ENCODE measurements at regions not wholly inside any gene's neighbourhood (a gene's known extent, or its start where the extent isn't known, plus 50 kb on each side); places are given as distances from the start of the nearest gene placed in this dataset.

GRCh38 chr3:101931081-101931480 is 81.8 kb downstream of the NFKBIZ start (continued):
- TF ChIP-seq GABPA (IDR thresholded peaks at IDR 0.05; ENCODE audit: low read depth) = no peak
- no peak for TF ChIP-seq NRF1 (conservative IDR thresholded peaks at IDR 0.05; ENCODE audit: low read depth, low read length)
- no peak for TF ChIP-seq ASH2L (IDR thresholded peaks at IDR 0.05; ENCODE audit: borderline replicate concordance, low read depth)
- TF ChIP-seq MAX (IDR thresholded peaks at IDR 0.05; ENCODE audit: low read depth, low read length) = no peak
- no peak for TF ChIP-seq STAT3 (IDR thresholded peaks at IDR 0.05; ENCODE audit: low read depth, low read length)
- no peak for TF ChIP-seq ETV6 (conservative IDR thresholded peaks at IDR 0.05 in 1 of 2, IDR thresholded peaks at IDR 0.05 in 1 of 2; ENCODE audit: borderline replicate concordance in 1 of 2, low read depth in 1 of 2)
- no peak for TF ChIP-seq RBBP5 (conservative IDR thresholded peaks at IDR 0.05)
- no peak for TF ChIP-seq RUNX3 (IDR thresholded peaks at IDR 0.05; ENCODE audit: low read length)
- no peak for TF ChIP-seq ZNF384 (IDR thresholded peaks at IDR 0.05; ENCODE audit: borderline replicate concordance, low read depth, low read length)

DNA sequence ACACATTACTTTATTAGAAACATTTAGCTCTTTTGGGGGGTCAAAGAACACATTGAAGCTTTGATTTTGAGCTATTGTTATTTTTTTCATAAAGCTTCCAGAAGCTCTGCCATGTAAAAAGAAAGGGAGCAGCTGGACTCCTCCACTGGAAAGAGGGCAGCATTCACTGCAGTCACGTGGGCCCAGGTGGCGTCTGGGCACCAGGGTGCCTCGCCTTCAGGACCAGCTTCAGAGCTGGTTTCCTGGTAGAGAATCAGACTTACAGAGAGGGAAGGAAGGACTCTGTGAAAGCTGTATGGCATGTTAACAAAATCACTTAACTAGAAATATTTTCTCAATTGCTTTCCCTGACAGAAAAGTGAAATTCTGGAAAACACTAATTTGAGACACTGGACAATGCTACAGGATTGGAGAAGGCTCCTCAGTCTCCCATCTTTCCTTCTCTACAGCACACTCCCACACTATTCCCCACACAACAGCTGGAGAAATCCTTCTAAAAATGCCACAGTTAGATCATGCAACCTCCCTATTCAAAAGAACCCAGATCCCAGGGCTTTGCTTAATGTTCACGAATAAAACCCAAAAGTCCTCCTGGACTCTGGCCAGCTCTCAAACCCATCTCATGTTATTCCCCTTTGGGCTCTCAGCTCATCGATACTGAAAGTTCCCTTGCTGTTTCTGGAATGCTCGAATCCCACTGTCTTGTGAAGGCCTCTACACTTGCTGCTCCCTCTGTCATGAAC is 83.2 kb downstream of the NFKBIZ start:
- in situ Hi-C loops (cut with MboI) = no loop called here
- Histone ChIP-seq H3K4me3 (no peak overlapping the region), H2AFZ (ENCODE audit: control insufficient read depth, low read depth, low read length) (no peak overlapping the region), H3K9ac (ENCODE audit: control insufficient read depth, insufficient read depth, low read length) (no peak overlapping the region), H3K4me2 (ENCODE audit: control insufficient read depth, insufficient read depth) (no peak overlapping the region), H3K27ac (ENCODE audit: control insufficient read depth, insufficient read depth) (no peak overlapping the region), H3K36me3 (ENCODE audit: control insufficient read depth in 2 of 2, insufficient read depth in 2 of 2, low read length in 1 of 2) (no peaks in the 10 kb centered on the region), H3K27me3 (replicated peaks in 1 of 2; ENCODE audit: control insufficient read depth in 2 of 2, insufficient read depth in 2 of 2, low read length in 1 of 2) (no peaks in the 10 kb centered on the region), H3K79me2 (ENCODE audit: control insufficient read depth, insufficient read depth, low read length) (no peaks in the 10 kb centered on the region), H4K20me1 (ENCODE audit: control insufficient read depth, insufficient read depth) (no peaks in the 10 kb centered on the region), H3K9me3 (replicated peaks; ENCODE audit: control insufficient read depth, insufficient read depth, low read length) (no peaks in the 10 kb centered on the region), H3K4me1 (ENCODE audit: control insufficient read depth, insufficient read depth, low read length) (peaks cover 14% of the 10 kb centered on the region)
- CTCF ChIA-PET = interaction anchor here (0.7 to 2.5 kb wide), 12 partner anchors 9 to 297 kb away, joined by 3 to 11 read pairs (median 4); no protein-coding TSS in a partner anchor
- TF ChIP-seq NFXL1 (IDR thresholded peaks at IDR 0.05; ENCODE audit: borderline replicate concordance) (no peak), RELA (IDR thresholded peaks at IDR 0.05; ENCODE audit: borderline replicate concordance, partially characterized antibody) (no peak), RAD51 (IDR thresholded peaks at IDR 0.05) (no peak), NFIC (IDR thresholded peaks at IDR 0.05; ENCODE audit: low read depth, low read length) (no peak), FOS (IDR thresholded peaks at IDR 0.05; ENCODE audit: borderline replicate concordance, extremely low read depth, insufficient read length) (no peak), SMAD1 (IDR thresholded peaks at IDR 0.05; ENCODE audit: low read depth, partially characterized antibody) (no peak), HCFC1 (IDR thresholded peaks at IDR 0.05; ENCODE audit: low read length) (no peak)
- TF ChIP-seq, protein P1, sequence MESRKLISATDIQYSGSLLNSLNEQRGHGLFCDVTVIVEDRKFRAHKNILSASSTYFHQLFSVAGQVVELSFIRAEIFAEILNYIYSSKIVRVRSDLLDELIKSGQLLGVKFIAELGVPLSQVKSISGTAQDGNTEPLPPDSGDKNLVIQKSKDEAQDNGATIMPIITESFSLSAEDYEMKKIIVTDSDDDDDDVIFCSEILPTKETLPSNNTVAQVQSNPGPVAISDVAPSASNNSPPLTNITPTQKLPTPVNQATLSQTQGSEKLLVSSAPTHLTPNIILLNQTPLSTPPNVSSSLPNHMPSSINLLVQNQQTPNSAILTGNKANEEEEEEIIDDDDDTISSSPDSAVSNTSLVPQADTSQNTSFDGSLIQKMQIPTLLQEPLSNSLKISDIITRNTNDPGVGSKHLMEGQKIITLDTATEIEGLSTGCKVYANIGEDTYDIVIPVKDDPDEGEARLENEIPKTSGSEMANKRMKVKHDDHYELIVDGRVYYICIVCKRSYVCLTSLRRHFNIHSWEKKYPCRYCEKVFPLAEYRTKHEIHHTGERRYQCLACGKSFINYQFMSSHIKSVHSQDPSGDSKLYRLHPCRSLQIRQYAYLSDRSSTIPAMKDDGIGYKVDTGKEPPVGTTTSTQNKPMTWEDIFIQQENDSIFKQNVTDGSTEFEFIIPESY (IDR thresholded peaks at IDR 0.05) = no peak
- no TSS peak for BruUV-seq (replicated peaks)
- intact Hi-C loops (cut with micrococcal nuclease; ENCODE audit: unreplicated experiment) = no loop called here
- POLR2A ChIA-PET = interaction anchor here (0.7 to 2.1 kb wide), 6 partner anchors 31 to 102 kb away, joined by 3 to 11 read pairs (median 6); no protein-coding TSS in a partner anchor
- FAIRE-seq (no peak), ATAC-seq (no peak), DNase-seq (ENCODE audit: low read depth, low spot score) (no peak)
- RAD21 ChIA-PET (ENCODE audit: unreplicated experiment) = interaction anchor here (0.7 to 2.9 kb wide), 14 partner anchors 11 to 297 kb away, joined by 3 to 9 read pairs (median 4); no protein-coding TSS in a partner anchor
- 92% methylated on average over 6 of the region's 6 CpGs for WGBS (ENCODE audit: insufficient coverage, insufficient replicate concordance, low lambda C conversion rate, missing lambda C conversion rate)
- SMC1A ChIA-PET (ENCODE audit: uncharacterized antibody, unreplicated experiment) = interaction anchor here (0.6 to 3.5 kb wide), 28 partner anchors 8 to 292 kb away, joined by 3 to 23 read pairs (median 4); partner anchors contain the start of gene NFKBIZ
